ENCODE measurements at regions not wholly inside any gene's neighbourhood (a gene's known extent, or its start where the extent isn't known, plus 50 kb on each side); places are given as distances from the start of the nearest gene placed in this dataset.

GRCh38 chr3:104908761-104909160 lies 457.9 kb upstream of the ALCAM start:
- TF ChIP-seq CTCF (IDR thresholded peaks at IDR 0.05; ENCODE audit: low read depth, low read length) (no peak), POLR2A (IDR thresholded peaks at IDR 0.05; ENCODE audit: extremely low read depth, insufficient read length) (no peak), MYC (IDR thresholded peaks at IDR 0.05; ENCODE audit: low read depth, low read length) (no peak)

Measured in NB4 (cell line).